Effector memory CD8-positive, alpha-beta T cell (primary cell): ENCODE measurements at regions not wholly inside any gene's neighbourhood (a gene's known extent, or its start where the extent isn't known, plus 50 kb on each side); places are given as distances from the start of the nearest gene placed in this dataset.

ENCODE experiments used
- ATAC-seq: fragments of 150-1000 bp; cut with Tn5 transposase; replicated peaks from 2 replicates; pipeline ENCODE4 v1.10.0; 2021; ENCODE audit warnings: mild to moderate bottlenecking, moderate library complexity
- DNase-seq, 3 experiments: peaks; one replicate each; pipeline ENCODE4 v3.0.0; 2021
- H3K27ac Mint-ChIP-seq, 2 donors: one replicate each; pipeline ENCODE4 v1.8.0; 2022; ENCODE audit warnings: mild to moderate bottlenecking in 2 of 2, mixed read lengths in 2 of 2, moderate library complexity in 2 of 2
- H3K27me3 Mint-ChIP-seq, 2 donors: one replicate each; pipeline ENCODE4 v1.8.0; 2022; ENCODE audit warnings: mixed read lengths in 2 of 2
- H3K36me3 Mint-ChIP-seq: one replicate; pipeline ENCODE4 v1.8.0; 2022; ENCODE audit warnings: mild to moderate bottlenecking, moderate library complexity, mixed read lengths; ENCODE audit not compliant: insufficient read depth
- H3K4me1 Mint-ChIP-seq, 2 donors: one replicate each; pipeline ENCODE4 v1.8.0; 2022; ENCODE audit warnings: low read depth in 2 of 2, mixed read lengths in 2 of 2
- H3K4me3 Mint-ChIP-seq, 2 donors: one replicate each; pipeline ENCODE4 v1.8.0; 2022; ENCODE audit warnings: mild to moderate bottlenecking in 2 of 2, mixed read lengths in 2 of 2, moderate library complexity in 2 of 2
- H3K9me3 Mint-ChIP-seq, 2 donors: one replicate each; pipeline ENCODE4 v1.8.0; 2022; ENCODE audit warnings: mixed read lengths in 2 of 2

- Mint-ChIP-seq H3K27me3 (no peaks in the 10 kb centered on the region), H3K9me3 (peaks cover 0 to 2% of the 10 kb centered on the region in 2 donors), H3K4me3 (no peak overlapping the region), H3K4me1 (peaks cover 0 to 2% of the 10 kb centered on the region in 2 donors), H3K27ac (no peak overlapping the region), H3K36me3 (no peaks in the 10 kb centered on the region)
- ATAC-seq (no peak), DNase-seq (no peak)
Measured at GRCh38 chr13:22736768-22737092, 444.0 kb upstream of the SGCG start.

- Mint-ChIP-seq H3K36me3 (no peaks in the 10 kb centered on the region), H3K27ac (no peak overlapping the region), H3K9me3 (peaks cover 0 to 2% of the 10 kb centered on the region in 2 donors), H3K4me3 (no peak overlapping the region), H3K27me3 (no peaks in the 10 kb centered on the region), H3K4me1 (peaks cover 0 to 2% of the 10 kb centered on the region in 2 donors)
- DNase-seq: no peak
- ATAC-seq: no peak
Measured at GRCh38 chr13:22738357-22738756, 442.4 kb upstream of the SGCG start.

GRCh38 chr13:22740264-22740663 lies 440.5 kb upstream of the SGCG start:
- ATAC-seq (no peak), DNase-seq (no peak)
- H3K4me1 Mint-ChIP-seq: peaks cover 0 to 2% of the 10 kb centered on the region in 2 donors

GRCh38 chr13:22744688-22745452 lies 435.9 kb upstream of the SGCG start:
- DNase-seq: no peak
- no peak overlapping the region for H3K27ac Mint-ChIP-seq
- H3K9me3 Mint-ChIP-seq: peaks cover 0 to 3% of the 10 kb centered on the region in 2 donors
- no peak overlapping the region for H3K4me3 Mint-ChIP-seq
- no peaks in the 10 kb centered on the region for H3K27me3 Mint-ChIP-seq
- H3K36me3 Mint-ChIP-seq: peaks cover 3% of the 10 kb centered on the region
- no peak for ATAC-seq
- H3K4me1 Mint-ChIP-seq: no peaks in the 10 kb centered on the region

More at GRCh38 chr13:22740264-22740663, 440.5 kb upstream of the SGCG start:
- Mint-ChIP-seq H3K36me3 (peaks cover 2% of the 10 kb centered on the region), H3K9me3 (peaks cover 0 to 3% of the 10 kb centered on the region in 2 donors), H3K4me3 (no peak overlapping the region), H3K27ac (no peak overlapping the region), H3K27me3 (no peaks in the 10 kb centered on the region)

- no peak for DNase-seq
- H3K9me3 Mint-ChIP-seq: peaks cover 0 to 2% of the 10 kb centered on the region in 2 donors
- H3K36me3 Mint-ChIP-seq: peaks cover 3% of the 10 kb centered on the region
- H3K27me3 Mint-ChIP-seq: peaks cover 0 to 12% of the 10 kb centered on the region in 2 donors
- no peaks in the 10 kb centered on the region for H3K4me1 Mint-ChIP-seq
- H3K4me3 Mint-ChIP-seq: no peak overlapping the region
- no peak overlapping the region for H3K27ac Mint-ChIP-seq
- no peak for ATAC-seq
Measured at GRCh38 chr13:22748866-22749577, 431.8 kb upstream of the SGCG start.

- Mint-ChIP-seq H3K27me3 (peaks cover 0 to 12% of the 10 kb centered on the region in 2 donors), H3K9me3 (peaks cover 0 to 2% of the 10 kb centered on the region in 2 donors), H3K27ac (no peak overlapping the region), H3K4me3 (no peak overlapping the region), H3K4me1 (no peaks in the 10 kb centered on the region), H3K36me3 (peaks cover 3% of the 10 kb centered on the region)
- DNase-seq: no peak
- no peak for ATAC-seq
Measured at GRCh38 chr13:22749626-22750025, 431.2 kb upstream of the SGCG start.

- no peak for DNase-seq
- Mint-ChIP-seq H3K4me1 (no peaks in the 10 kb centered on the region), H3K4me3 (no peak overlapping the region), H3K9me3 (no peaks in the 10 kb centered on the region), H3K36me3 (no peaks in the 10 kb centered on the region), H3K27ac (no peak overlapping the region), H3K27me3 (peaks cover 0 to 3% of the 10 kb centered on the region in 2 donors)
- ATAC-seq: no peak
Measured at GRCh38 chr13:22757530-22758120, 423.2 kb upstream of the SGCG start.

- Mint-ChIP-seq H3K36me3 (no peaks in the 10 kb centered on the region), H3K9me3 (no peaks in the 10 kb centered on the region), H3K4me1 (no peaks in the 10 kb centered on the region), H3K27ac (no peak overlapping the region), H3K4me3 (no peak overlapping the region), H3K27me3 (no peaks in the 10 kb centered on the region)
- no peak for DNase-seq
- ATAC-seq: no peak
Measured at GRCh38 chr13:22758245-22758644, 422.5 kb upstream of the SGCG start.

GRCh38 chr13:22761709-22762108 lies 419.1 kb upstream of the SGCG start:
- Mint-ChIP-seq H3K4me3 (no peak overlapping the region), H3K4me1 (no peaks in the 10 kb centered on the region), H3K27me3 (no peaks in the 10 kb centered on the region), H3K36me3 (no peaks in the 10 kb centered on the region), H3K27ac (no peak overlapping the region), H3K9me3 (no peaks in the 10 kb centered on the region)
- DNase-seq (no peak), ATAC-seq (no peak)

GRCh38 chr13:22765547-22765946 lies 415.2 kb upstream of the SGCG start:
- Mint-ChIP-seq H3K27me3 (peaks cover 0 to 2% of the 10 kb centered on the region in 2 donors), H3K36me3 (peaks cover 3% of the 10 kb centered on the region), H3K4me3 (no peak overlapping the region), H3K4me1 (no peaks in the 10 kb centered on the region), H3K27ac (no peak overlapping the region), H3K9me3 (no peaks in the 10 kb centered on the region)
- ATAC-seq: no peak
- DNase-seq: no peak

GRCh38 chr13:22770891-22771290 lies 409.9 kb upstream of the SGCG start:
- no peak overlapping the region for H3K4me3 Mint-ChIP-seq
- peaks cover 0 to 4% of the 10 kb centered on the region in 2 donors for H3K9me3 Mint-ChIP-seq
- peaks cover 0 to 12% of the 10 kb centered on the region in 2 donors for H3K27me3 Mint-ChIP-seq
- no peaks in the 10 kb centered on the region for H3K4me1 Mint-ChIP-seq
- no peak for DNase-seq
- H3K27ac Mint-ChIP-seq: no peak overlapping the region
- no peak for ATAC-seq
- H3K36me3 Mint-ChIP-seq: peaks cover 3% of the 10 kb centered on the region

GRCh38 chr13:22773465-22773864 lies 407.3 kb upstream of the SGCG start:
- no peaks in the 10 kb centered on the region for H3K4me1 Mint-ChIP-seq
- no peak overlapping the region for H3K27ac Mint-ChIP-seq
- peaks cover 0 to 4% of the 10 kb centered on the region in 2 donors for H3K9me3 Mint-ChIP-seq
- no peak for DNase-seq
- no peaks in the 10 kb centered on the region for H3K36me3 Mint-ChIP-seq
- no peak overlapping the region for H3K4me3 Mint-ChIP-seq
- no peak for ATAC-seq
- peaks cover 0 to 12% of the 10 kb centered on the region in 2 donors for H3K27me3 Mint-ChIP-seq

GRCh38 chr13:22776394-22777186 lies 404.2 kb upstream of the SGCG start:
- ATAC-seq: no peak
- no peak for DNase-seq
- Mint-ChIP-seq H3K36me3 (no peaks in the 10 kb centered on the region), H3K9me3 (peaks cover 0 to 6% of the 10 kb centered on the region in 2 donors), H3K4me3 (no peak overlapping the region), H3K27me3 (no peaks in the 10 kb centered on the region), H3K27ac (no peak overlapping the region), H3K4me1 (no peaks in the 10 kb centered on the region)
